HUES48 (cell line): ENCODE measurements at regions not wholly inside any gene's neighbourhood (a gene's known extent, or its start where the extent isn't known, plus 50 kb on each side); places are given as distances from the start of the nearest gene placed in this dataset.

ENCODE experiments used
- H3K27ac ChIP-seq: one replicate; pipeline ENCODE4 v1.7.0; 2013; ENCODE audit warnings: low read depth, low read length, inconsistent platforms
- H3K27me3 ChIP-seq: 2 replicates; pipeline ENCODE4 v1.6.1; 2013; ENCODE audit warnings: mild to moderate bottlenecking, low read length; ENCODE audit not compliant: control insufficient read depth, insufficient read depth
- H3K36me3 ChIP-seq: 2 replicates; pipeline ENCODE4 v1.6.1; 2013; ENCODE audit warnings: low read length; ENCODE audit not compliant: control insufficient read depth, insufficient read depth
- H3K4me1 ChIP-seq: 2 replicates; pipeline ENCODE4 v1.6.1; 2013; ENCODE audit warnings: mild to moderate bottlenecking, low read length; ENCODE audit not compliant: control insufficient read depth, insufficient read depth
- H3K4me3 ChIP-seq: 2 replicates; pipeline ENCODE4 v1.5.1; 2013; ENCODE audit warnings: mild to moderate bottlenecking, low read depth, low read length
- H3K9ac ChIP-seq: 2 replicates; pipeline ENCODE4 v1.6.1; 2013; ENCODE audit warnings: mild to moderate bottlenecking, low read depth, low read length, moderate library complexity
- H3K9me3 ChIP-seq: 2 replicates; pipeline ENCODE4 v1.6.1; 2013; ENCODE audit warnings: low read length; ENCODE audit not compliant: control insufficient read depth, insufficient read depth

DNA sequence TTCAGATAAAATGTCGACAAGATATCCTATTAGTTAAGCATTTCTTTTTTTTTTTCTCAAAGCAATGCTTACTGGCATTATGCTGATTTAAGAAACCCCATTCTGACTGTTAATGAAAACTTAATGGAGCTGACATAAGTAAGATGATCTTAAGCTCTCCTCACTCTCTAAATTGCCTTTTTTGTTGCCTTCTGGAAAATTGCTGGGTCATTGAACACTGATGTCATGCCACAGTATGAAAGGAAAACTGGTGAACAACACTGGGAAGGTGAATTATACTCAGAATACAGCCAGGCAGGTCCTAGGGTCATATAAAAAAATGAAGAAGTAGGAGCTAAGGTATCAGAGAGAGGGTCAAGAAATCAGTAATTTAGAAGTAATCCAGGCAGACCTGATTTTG, 179.9 kb downstream of the BTG1 start:
- Histone ChIP-seq H3K27me3 (no peaks in the 10 kb centered on the region), H3K4me3 (no peak overlapping the region), H3K27ac (no peak overlapping the region), H3K9ac (no peak overlapping the region), H3K9me3 (peaks cover 6% of the 10 kb centered on the region), H3K36me3 (no peaks in the 10 kb centered on the region), H3K4me1 (no peaks in the 10 kb centered on the region)

DNA sequence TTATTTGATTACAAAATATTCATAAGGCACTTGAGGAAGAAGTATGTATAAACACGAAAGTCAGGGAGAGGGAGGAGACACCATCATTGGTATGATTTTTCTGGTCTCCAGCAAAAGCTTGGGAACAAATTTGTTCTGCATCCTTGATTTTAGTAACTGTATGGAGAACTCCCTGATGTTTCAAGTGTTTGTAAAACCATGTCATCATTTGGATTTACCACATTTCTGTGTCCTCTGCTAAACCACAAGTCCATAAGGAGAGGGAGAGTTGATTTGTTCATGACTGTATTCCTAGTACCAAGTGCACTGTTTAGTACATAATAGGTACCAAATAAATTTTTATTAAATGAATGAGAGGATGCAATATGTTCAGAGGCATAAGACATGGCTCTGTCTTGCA, 181.1 kb downstream of the BTG1 start:
- H3K9ac ChIP-seq, result no peak overlapping the region
- H3K4me3 ChIP-seq, result no peak overlapping the region
- no peaks in the 10 kb centered on the region for H3K4me1 ChIP-seq
- H3K9me3 ChIP-seq, result no peaks in the 10 kb centered on the region
- H3K36me3 ChIP-seq, result no peaks in the 10 kb centered on the region
- H3K27me3 ChIP-seq, result no peaks in the 10 kb centered on the region
- H3K27ac ChIP-seq, result no peak overlapping the region

GRCh38 chr12:91959220-91959619, 186.4 kb downstream of the BTG1 start:
- Histone ChIP-seq H3K9ac (no peak overlapping the region), H3K27me3 (no peaks in the 10 kb centered on the region), H3K4me3 (no peak overlapping the region)

DNA sequence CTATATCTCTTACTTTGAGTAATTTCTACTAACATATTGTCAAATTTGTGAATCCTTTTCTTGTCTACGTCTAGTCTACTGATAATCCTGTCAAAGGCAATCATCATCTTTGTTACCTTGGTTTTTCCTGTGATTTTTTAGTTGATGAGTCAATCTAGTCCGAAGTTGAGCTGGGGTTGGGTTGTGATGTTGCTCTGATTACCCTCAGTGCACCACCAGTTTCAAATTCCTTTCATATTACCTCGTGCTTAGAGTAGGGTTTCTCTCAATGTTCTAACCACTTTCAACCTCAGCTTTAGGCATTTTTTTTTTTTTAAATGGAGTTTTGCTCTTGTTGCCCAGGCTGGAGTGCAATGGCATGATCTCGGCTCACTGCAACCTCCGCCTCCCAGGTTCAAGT, 186.8 kb downstream of the BTG1 start:
- Histone ChIP-seq H3K27me3 (no peaks in the 10 kb centered on the region), H3K4me3 (no peak overlapping the region), H3K4me1 (no peaks in the 10 kb centered on the region), H3K27ac (no peak overlapping the region), H3K9me3 (no peaks in the 10 kb centered on the region), H3K36me3 (no peaks in the 10 kb centered on the region), H3K9ac (no peak overlapping the region)

More at GRCh38 chr12:91959220-91959619, 186.4 kb downstream of the BTG1 start:
- H3K27ac ChIP-seq, result no peak overlapping the region
- H3K36me3 ChIP-seq, result no peaks in the 10 kb centered on the region
- no peaks in the 10 kb centered on the region for H3K9me3 ChIP-seq
- no peaks in the 10 kb centered on the region for H3K4me1 ChIP-seq

- H3K27ac ChIP-seq, result no peak overlapping the region
These were observed 190.9 kb downstream of the BTG1 start for GRCh38 chr12:91954747-91955146.

DNA sequence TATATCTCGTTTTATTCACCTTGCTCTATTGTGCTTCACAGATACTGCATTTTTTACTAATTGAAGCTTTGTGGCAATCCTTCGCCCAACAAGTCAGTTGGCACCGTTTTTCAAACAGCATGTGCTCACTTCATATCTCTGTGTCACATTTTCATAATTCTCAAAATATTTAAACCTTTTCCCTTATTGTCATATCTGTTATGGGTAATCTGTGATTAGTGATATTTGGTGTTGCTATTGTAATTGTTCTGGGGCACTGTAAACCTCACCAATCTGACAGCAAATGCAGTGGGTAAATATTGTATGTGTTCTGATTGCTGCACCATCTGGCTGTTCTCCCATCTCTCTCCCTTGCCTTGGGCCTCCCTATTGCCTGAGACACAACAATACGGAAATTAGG, 191.3 kb downstream of the BTG1 start:
- no peak overlapping the region for H3K4me3 ChIP-seq
- H3K4me1 ChIP-seq, result no peaks in the 10 kb centered on the region
- no peak overlapping the region for H3K27ac ChIP-seq
- no peaks in the 10 kb centered on the region for H3K9me3 ChIP-seq
- no peaks in the 10 kb centered on the region for H3K36me3 ChIP-seq
- no peaks in the 10 kb centered on the region for H3K27me3 ChIP-seq
- no peak overlapping the region for H3K9ac ChIP-seq

More at GRCh38 chr12:91954747-91955146, 190.9 kb downstream of the BTG1 start:
- Histone ChIP-seq H3K9me3 (no peaks in the 10 kb centered on the region), H3K36me3 (no peaks in the 10 kb centered on the region), H3K4me1 (no peaks in the 10 kb centered on the region), H3K4me3 (no peak overlapping the region), H3K27me3 (no peaks in the 10 kb centered on the region), H3K9ac (no peak overlapping the region)

GRCh38 chr12:91952916-91953315, 192.7 kb downstream of the BTG1 start:
- H3K27ac ChIP-seq, result no peak overlapping the region

DNA sequence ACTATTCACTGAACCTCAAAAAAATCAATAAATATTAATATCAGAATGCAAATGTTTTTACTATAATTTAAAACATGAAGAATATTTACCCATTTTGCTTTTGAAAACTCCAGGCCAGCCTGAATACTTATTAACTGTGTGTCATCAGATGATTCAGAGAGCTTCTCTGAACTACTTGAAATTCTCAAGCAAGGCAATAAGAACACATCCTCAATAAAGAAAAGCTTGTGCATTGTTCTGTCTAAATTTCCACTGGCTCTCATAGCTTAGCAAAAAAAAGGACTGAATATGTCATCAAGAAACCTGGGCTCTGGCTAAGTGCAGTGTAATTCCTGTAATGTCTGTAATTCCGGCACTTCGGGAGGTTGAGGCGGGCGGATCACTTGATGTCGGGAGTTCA, 194.1 kb downstream of the BTG1 start:
- Histone ChIP-seq H3K27me3 (no peaks in the 10 kb centered on the region), H3K9ac (no peak overlapping the region), H3K9me3 (no peaks in the 10 kb centered on the region), H3K27ac (no peak overlapping the region), H3K36me3 (no peaks in the 10 kb centered on the region), H3K4me1 (no peaks in the 10 kb centered on the region), H3K4me3 (no peak overlapping the region)

More at GRCh38 chr12:91952916-91953315, 192.7 kb downstream of the BTG1 start:
- H3K9me3 ChIP-seq, result no peaks in the 10 kb centered on the region
- no peaks in the 10 kb centered on the region for H3K27me3 ChIP-seq
- no peak overlapping the region for H3K4me3 ChIP-seq
- H3K36me3 ChIP-seq, result no peaks in the 10 kb centered on the region
- no peak overlapping the region for H3K9ac ChIP-seq
- H3K4me1 ChIP-seq, result no peaks in the 10 kb centered on the region

GRCh38 chr12:91948504-91948903, 197.1 kb downstream of the BTG1 start:
- no peaks in the 10 kb centered on the region for H3K27me3 ChIP-seq
- no peaks in the 10 kb centered on the region for H3K4me1 ChIP-seq
- no peak overlapping the region for H3K27ac ChIP-seq
- no peak overlapping the region for H3K4me3 ChIP-seq
- no peaks in the 10 kb centered on the region for H3K36me3 ChIP-seq
- no peak overlapping the region for H3K9ac ChIP-seq
- no peaks in the 10 kb centered on the region for H3K9me3 ChIP-seq

DNA sequence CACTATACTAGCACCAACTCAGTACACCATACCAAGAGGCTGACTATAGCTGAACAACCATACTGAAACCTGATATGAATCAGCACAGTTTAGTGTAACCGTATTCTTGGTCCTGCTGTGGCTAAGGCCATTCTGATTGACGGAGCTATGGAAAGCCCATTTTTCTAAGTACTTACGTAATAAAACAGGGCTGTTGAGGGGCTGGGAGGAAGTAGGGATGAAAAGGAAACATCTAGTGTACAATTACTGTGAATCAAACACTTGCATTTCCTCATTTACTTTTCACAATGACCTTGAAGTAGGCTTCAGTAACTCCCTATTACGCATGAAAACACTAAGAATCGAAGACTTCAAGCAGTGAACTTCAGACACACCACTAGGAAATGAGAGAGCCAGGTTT, 198.2 kb downstream of the BTG1 start:
- no peaks in the 10 kb centered on the region for H3K27me3 ChIP-seq
- H3K27ac ChIP-seq, result no peak overlapping the region
- no peaks in the 10 kb centered on the region for H3K36me3 ChIP-seq
- H3K4me3 ChIP-seq, result no peak overlapping the region
- H3K9me3 ChIP-seq, result no peaks in the 10 kb centered on the region
- no peak overlapping the region for H3K9ac ChIP-seq
- H3K4me1 ChIP-seq, result no peaks in the 10 kb centered on the region

GRCh38 chr12:91944637-91945036, 201.0 kb downstream of the BTG1 start:
- Histone ChIP-seq H3K27ac (no peak overlapping the region), H3K27me3 (no peaks in the 10 kb centered on the region), H3K9me3 (no peaks in the 10 kb centered on the region), H3K4me3 (no peak overlapping the region), H3K9ac (no peak overlapping the region), H3K4me1 (no peaks in the 10 kb centered on the region), H3K36me3 (no peaks in the 10 kb centered on the region)
